A673 (cell line): ENCODE measurements at regions not wholly inside any gene's neighbourhood (a gene's known extent, or its start where the extent isn't known, plus 50 kb on each side); places are given as distances from the start of the nearest gene placed in this dataset.

Experiments used
- BruUV-seq: library from RNA; stranded (reverse); fragments of 400-500 nt; replicated peaks from 2 replicates; lab custom pipeline; 2021; lab: Mats Ljungman, UMichigan
- CTCF ChIA-PET: fragments of 300-600 bp; sonication (Branson Sonifier 250); formaldehyde crosslinking; loops from one replicate; lab custom pipeline; 2022; ENCODE audit warnings: antibody characterized with exemption; lab: Charles Lee
- POLR2A ChIA-PET: fragments of 300-600 bp; sonication (Branson Sonifier 250); formaldehyde crosslinking; loops from one replicate; lab custom pipeline; 2022; ENCODE audit warnings: antibody characterized with exemption; ENCODE audit not compliant: low non-redundant PET; lab: Charles Lee
- DNase-seq: peaks from one replicate; pipeline ENCODE4 v3.0.0-alpha.2; 2015; ENCODE audit warnings: low spot score
- H3K27ac ChIP-seq: fragments of 200-600 bp; sonication (generic); 2 replicates; pipeline ENCODE4 v1.5.1; 2016; ENCODE audit warnings: mixed run types, low read depth, mild to moderate bottlenecking, mixed read lengths, antibody characterized with exemption, low read length; ENCODE audit not compliant: poor library complexity, severe bottlenecking
- H3K27me3 ChIP-seq: fragments of 200-600 bp; sonication (generic); replicated peaks from 2 replicates; pipeline ENCODE4 v1.6.1; 2017; ENCODE audit warnings: mixed run types, low read depth, mild to moderate bottlenecking, mixed read lengths, antibody characterized with exemption, low read length; ENCODE audit not compliant: insufficient read depth, poor library complexity
- H3K36me3 ChIP-seq: fragments of 200-600 bp; sonication (generic); 2 replicates; pipeline ENCODE4 v1.6.1; 2016; ENCODE audit warnings: mixed run types, mild to moderate bottlenecking, mixed read lengths, antibody characterized with exemption, low read length; ENCODE audit not compliant: insufficient read depth, poor library complexity, severe bottlenecking
- H3K4me1 ChIP-seq: fragments of 200-600 bp; sonication (generic); 2 replicates; pipeline ENCODE4 v1.6.1; 2017; ENCODE audit warnings: mixed run types, mild to moderate bottlenecking, mixed read lengths, antibody characterized with exemption, low read length; ENCODE audit not compliant: insufficient read depth, poor library complexity, severe bottlenecking
- H3K4me3 ChIP-seq: fragments of 200-600 bp; sonication (generic); 2 replicates; pipeline ENCODE4 v1.5.1; 2016; ENCODE audit warnings: low read depth, mixed run types, mild to moderate bottlenecking, mixed read lengths, low read length; ENCODE audit not compliant: poor library complexity, severe bottlenecking
- H3K9me3 ChIP-seq: fragments of 200-600 bp; sonication (generic); 2 replicates; pipeline ENCODE4 v1.6.1; 2016; ENCODE audit warnings: mixed run types, low read depth, mild to moderate bottlenecking, mixed read lengths, antibody characterized with exemption, low read length; ENCODE audit not compliant: poor library complexity, severe bottlenecking
- CTCF ChIP-seq: fragments of 300-800, 200-600 bp; sonication (generic); conservative IDR thresholded peaks from 2 replicates; pipeline ENCODE4 v1.5.1; 2017; ENCODE audit warnings: low read depth, mild to moderate bottlenecking, antibody characterized with exemption, low read length, moderate library complexity, mixed read lengths
- EZH2 ChIP-seq: fragments of 200-600 bp; sonication (generic); IDR thresholded peaks from 2 replicates; pipeline ENCODE4 v1.6.1; 2017; ENCODE audit warnings: borderline replicate concordance, low read depth, mild to moderate bottlenecking, mixed read lengths, antibody characterized with exemption, low read length; ENCODE audit not compliant: poor library complexity, severe bottlenecking
- intact Hi-C: fragments of 100-400 bp; cut with micrococcal nuclease; formaldehyde crosslinking; loops from one replicate; pipeline ENCODE4 v1.10.0; 2022; ENCODE audit not compliant: unreplicated experiment

- Histone ChIP-seq H3K4me1 (peaks cover 17% of the 10 kb centered on the region), H3K36me3 (no peaks in the 10 kb centered on the region), H3K4me3 (no peak overlapping the region), H3K27me3 (no peaks in the 10 kb centered on the region), H3K9me3 (peaks cover 10% of the 10 kb centered on the region), H3K27ac (no peak overlapping the region)
- TF ChIP-seq CTCF (no peak), EZH2 (no peak)
- intact Hi-C loops, result no loop called here
- BruUV-seq, result no TSS peak
- ChIA-PET CTCF (no interaction called here), POLR2A (no interaction called here)
- DNase-seq, result no peak
These were observed 102.5 kb downstream of the RPLP1 start for GRCh38 chr15:69555080-69555479.

GRCh38 chr15:69556344-69556743 is 103.7 kb downstream of the RPLP1 start:
- intact Hi-C loops, result no loop called here
- Histone ChIP-seq H3K36me3 (no peaks in the 10 kb centered on the region), H3K4me3 (no peak overlapping the region), H3K9me3 (peaks cover 8% of the 10 kb centered on the region), H3K4me1 (peaks cover 17% of the 10 kb centered on the region), H3K27ac (no peak overlapping the region), H3K27me3 (no peaks in the 10 kb centered on the region)
- no TSS peak for BruUV-seq
- POLR2A ChIA-PET, result interaction anchor here (0.9 kb wide), 1 partner anchor 592 kb away, joined by 18 read pairs; no protein-coding TSS in a partner anchor
- CTCF ChIA-PET, result no interaction called here
- TF ChIP-seq EZH2, result no peak
- DNase-seq, result no peak

GRCh38 chr15:69557020-69557706 is 104.5 kb downstream of the RPLP1 start:
- DNase-seq, result peak; percentile 86
- Histone ChIP-seq H3K4me3 (no peak overlapping the region), H3K36me3 (no peaks in the 10 kb centered on the region), H3K27ac (no peak overlapping the region), H3K4me1 (peaks cover 17% of the 10 kb centered on the region), H3K9me3 (no peaks in the 10 kb centered on the region), H3K27me3 (no peaks in the 10 kb centered on the region)
- no TSS peak for BruUV-seq
- TF ChIP-seq EZH2 (no peak), CTCF (no peak)
- POLR2A ChIA-PET, result interaction anchor here (0.9 kb wide), 1 partner anchor 592 kb away, joined by 18 read pairs; no protein-coding TSS in a partner anchor
- intact Hi-C loops, result no loop called here
- CTCF ChIA-PET, result no interaction called here
